Activated CD4-positive, alpha-beta T cell treated with anti-CD3 and anti-CD28 coated beads, Interleukin-2, amount 10 ng/mL, durations not matched to agents 7 days and 5 days (primary cell): ENCODE measurements at regions not wholly inside any gene's neighbourhood (a gene's known extent, or its start where the extent isn't known, plus 50 kb on each side); places are given as distances from the start of the nearest gene placed in this dataset.

Experiments used
- CTCF ChIA-PET: fragments of 350-600 bp; sonication (Branson Sonifier 250); formaldehyde crosslinking; loops from one replicate; lab custom pipeline; 2021; ENCODE audit warnings: antibody characterized with exemption; lab: Charles Lee
- POLR2A ChIA-PET: fragments of 350-600 bp; sonication (Branson Sonifier 250); formaldehyde crosslinking; loops from one replicate; lab custom pipeline; 2021; ENCODE audit warnings: antibody characterized with exemption; lab: Charles Lee
- DNase-seq: peaks from one replicate; pipeline ENCODE4 v3.0.0-alpha.2; 2020
- H3K27ac Mint-ChIP-seq: one replicate; pipeline ENCODE4 v1.8.0; 2021; ENCODE audit warnings: mild to moderate bottlenecking, moderate library complexity, mixed read lengths
- H3K27me3 Mint-ChIP-seq: one replicate; pipeline ENCODE4 v1.8.0; 2021; ENCODE audit warnings: mixed read lengths
- H3K36me3 Mint-ChIP-seq: one replicate; pipeline ENCODE4 v1.8.0; 2021; ENCODE audit warnings: low read depth, mixed read lengths
- H3K4me1 Mint-ChIP-seq: one replicate; pipeline ENCODE4 v1.8.0; 2021; ENCODE audit warnings: mixed read lengths
- H3K4me3 Mint-ChIP-seq: one replicate; pipeline ENCODE4 v1.8.0; 2021; ENCODE audit warnings: mild to moderate bottlenecking, moderate library complexity, mixed read lengths
- H3K9me3 Mint-ChIP-seq: one replicate; pipeline ENCODE4 v1.8.0; 2021; ENCODE audit warnings: mixed read lengths

DNA sequence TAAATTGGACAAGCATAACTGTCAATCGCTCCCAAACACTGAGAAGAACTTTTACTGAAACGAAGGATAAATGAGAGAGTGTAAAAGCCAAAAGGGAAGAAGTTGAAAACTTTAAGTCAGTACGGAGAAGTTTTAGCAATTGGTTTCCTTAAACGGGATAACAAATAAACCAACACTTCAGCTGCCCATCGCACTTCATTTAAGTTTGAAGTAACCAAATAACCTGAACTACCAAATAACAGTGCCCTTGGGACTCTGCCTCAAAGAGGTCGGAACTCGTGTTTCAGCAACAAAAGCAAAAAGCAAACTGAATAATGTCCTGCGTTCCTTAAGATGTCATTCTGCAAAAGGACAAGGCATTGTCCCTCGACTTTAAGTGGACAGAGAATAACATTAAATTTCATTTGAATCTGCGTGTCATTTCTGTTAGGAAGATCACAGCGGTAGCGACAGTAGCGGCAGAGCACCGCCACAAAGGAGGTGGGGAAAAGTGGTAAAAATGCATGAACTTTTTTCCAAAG lies 127.0 kb upstream of the C11orf58 start:
- Mint-ChIP-seq H3K36me3 (no peaks in the 10 kb centered on the region), H3K9me3 (no peaks in the 10 kb centered on the region), H3K27ac (no peak overlapping the region), H3K4me3 (no peak overlapping the region), H3K27me3 (peaks cover 47% of the 10 kb centered on the region), H3K4me1 (peaks cover 18% of the 10 kb centered on the region)
- POLR2A ChIA-PET, result no interaction called here
- CTCF ChIA-PET, result no interaction called here
- no peak for DNase-seq

DNA sequence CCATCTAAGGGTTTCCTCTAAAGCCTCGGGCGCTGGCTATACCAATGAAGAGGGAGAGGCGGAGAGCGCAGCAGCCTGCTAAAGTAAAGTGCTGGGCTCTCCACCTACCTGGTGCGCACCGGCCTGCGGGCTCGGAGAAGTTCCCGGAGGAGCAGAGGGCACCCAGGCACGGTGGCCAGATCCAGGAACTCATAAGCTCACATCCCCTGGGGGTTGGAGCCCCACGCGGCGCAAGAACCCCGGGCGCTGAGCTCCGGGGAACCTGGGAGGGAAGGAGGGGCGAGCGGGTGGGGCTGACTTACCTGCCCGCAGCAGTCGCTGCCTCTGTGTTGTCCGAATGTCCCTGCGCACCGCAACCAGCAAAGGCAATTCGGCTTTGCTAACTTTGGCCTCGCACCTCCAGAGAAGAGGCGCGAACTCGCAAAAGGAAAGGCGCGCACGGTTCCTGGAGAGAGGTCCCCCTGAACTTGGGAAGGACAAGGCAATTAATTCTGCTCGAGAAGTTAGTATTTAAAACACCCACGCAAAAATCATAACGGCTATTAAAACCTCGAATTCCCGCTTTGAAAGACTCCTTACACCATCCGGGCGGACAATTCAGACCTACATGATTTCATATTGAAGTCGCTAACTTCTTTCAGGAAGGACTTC lies 127.6 kb upstream of the C11orf58 start:
- ChIA-PET POLR2A (no interaction called here), CTCF (no interaction called here)
- DNase-seq, result no peak
- Mint-ChIP-seq H3K4me1 (peaks cover 24% of the 10 kb centered on the region), H3K9me3 (no peaks in the 10 kb centered on the region), H3K27ac (no peak overlapping the region), H3K27me3 (peaks cover 49% of the 10 kb centered on the region), H3K36me3 (peaks cover 4% of the 10 kb centered on the region), H3K4me3 (no peak overlapping the region)

DNA sequence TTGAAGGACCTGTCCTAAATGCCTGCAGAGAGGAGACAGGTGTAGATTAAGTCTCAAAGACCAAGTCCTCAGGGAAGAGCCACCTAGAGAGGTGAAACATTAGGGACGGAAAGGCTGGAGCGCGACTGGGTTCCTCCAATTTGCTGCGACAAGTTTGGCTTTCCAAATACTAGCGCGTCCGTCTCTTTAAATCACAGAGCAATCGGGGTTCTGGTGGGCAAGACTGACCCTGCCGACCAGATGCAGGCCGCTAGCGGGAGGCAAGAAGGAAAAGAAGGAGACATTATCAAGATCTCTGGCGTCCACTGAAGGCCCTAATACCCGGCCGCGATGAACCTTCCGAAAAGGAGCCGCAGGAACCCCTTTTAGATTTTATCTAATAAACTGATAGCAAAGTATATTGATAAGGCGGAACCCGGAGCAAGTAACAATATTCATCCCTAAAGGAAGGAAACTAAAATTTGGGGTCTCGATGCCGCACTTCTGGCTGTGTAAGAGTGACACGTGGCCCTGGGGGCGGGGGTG lies 128.2 kb upstream of the C11orf58 start:
- Mint-ChIP-seq H3K4me1 (peaks cover 26% of the 10 kb centered on the region), H3K27ac (no peak overlapping the region), H3K9me3 (no peaks in the 10 kb centered on the region), H3K4me3 (no peak overlapping the region), H3K27me3 (peaks cover 50% of the 10 kb centered on the region), H3K36me3 (peaks cover 4% of the 10 kb centered on the region)
- ChIA-PET CTCF (no interaction called here), POLR2A (no interaction called here)
- no peak for DNase-seq

DNA sequence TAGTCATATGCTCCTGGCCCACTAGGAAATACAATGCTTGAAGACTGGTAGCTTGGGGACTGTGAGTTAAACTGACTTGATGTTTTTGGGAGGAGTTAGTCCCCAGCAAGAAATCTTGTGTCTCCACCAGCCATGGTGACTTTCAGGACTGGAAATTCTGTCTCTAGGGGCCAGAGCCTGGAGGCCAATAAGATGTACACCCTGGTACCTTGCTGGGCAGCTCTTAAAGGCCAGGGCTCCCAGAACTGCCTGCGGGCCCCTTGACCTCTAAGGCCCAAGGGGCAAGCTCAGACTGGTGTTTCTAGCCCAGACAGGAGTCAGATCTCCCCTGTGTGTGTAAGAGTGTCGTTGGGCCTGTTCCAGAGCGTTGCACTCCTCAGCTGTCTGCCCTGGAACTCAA lies 128.7 kb upstream of the C11orf58 start:
- ChIA-PET POLR2A (no interaction called here), CTCF (no interaction called here)
- Mint-ChIP-seq H3K27ac (no peak overlapping the region), H3K27me3 (peaks cover 48% of the 10 kb centered on the region), H3K36me3 (peaks cover 4% of the 10 kb centered on the region), H3K4me3 (no peak overlapping the region), H3K9me3 (no peaks in the 10 kb centered on the region), H3K4me1 (peaks cover 28% of the 10 kb centered on the region)
- no peak for DNase-seq

DNA sequence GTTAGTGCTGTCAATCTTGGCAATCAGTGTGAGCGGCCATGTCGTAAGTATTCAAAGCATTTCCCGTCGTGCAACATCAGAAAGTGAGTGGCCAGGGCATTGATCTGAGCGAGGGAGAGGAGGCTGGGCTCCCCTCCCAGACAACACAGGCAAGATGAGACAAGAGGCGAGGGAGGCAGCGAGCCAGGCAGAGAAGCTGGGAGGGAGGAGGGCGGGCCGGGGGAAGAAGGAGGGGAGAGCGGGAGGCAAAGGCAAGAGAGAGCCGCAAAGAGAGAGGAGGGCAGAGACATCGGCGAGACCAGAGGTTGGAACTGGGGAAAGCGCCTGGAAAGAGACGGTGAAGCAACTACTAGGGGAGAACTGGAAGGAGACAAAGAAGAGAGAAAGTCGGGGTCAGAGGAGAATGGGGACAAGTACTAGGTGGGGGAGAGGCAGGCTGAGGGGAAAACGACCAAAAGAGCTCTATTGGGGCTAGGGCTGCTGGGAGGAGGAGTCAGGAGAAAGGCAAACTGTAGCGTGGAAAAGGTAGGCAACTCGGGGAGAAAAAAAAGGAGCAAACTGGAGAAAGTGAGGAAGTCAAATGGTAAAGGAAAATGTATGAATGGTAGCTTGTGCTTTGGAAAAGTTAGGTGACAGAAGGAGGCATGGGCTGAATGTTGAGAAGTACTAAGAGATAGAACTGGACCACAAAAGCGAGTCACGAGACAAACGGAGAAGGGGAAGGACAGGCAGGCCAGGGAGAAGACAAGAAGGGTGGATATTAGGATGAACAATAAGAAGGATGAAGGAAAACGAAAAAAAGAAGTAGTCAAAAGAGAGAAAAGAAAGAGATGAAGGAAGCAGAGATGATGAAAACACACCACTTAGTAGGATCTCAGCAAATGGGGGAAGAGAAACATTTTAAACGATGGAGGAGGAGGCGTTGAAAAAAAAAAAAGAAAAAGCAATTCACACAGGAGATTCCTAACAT lies 130.5 kb upstream of the C11orf58 start:
- no peak overlapping the region for H3K27ac Mint-ChIP-seq
- H3K9me3 Mint-ChIP-seq, result no peaks in the 10 kb centered on the region
- DNase-seq, result no peak
- CTCF ChIA-PET, result no interaction called here
- peaks cover 8% of the 10 kb centered on the region for H3K36me3 Mint-ChIP-seq
- POLR2A ChIA-PET, result no interaction called here
- H3K27me3 Mint-ChIP-seq, result peaks cover 51% of the 10 kb centered on the region
- peaks cover 21% of the 10 kb centered on the region for H3K4me1 Mint-ChIP-seq
- no peak overlapping the region for H3K4me3 Mint-ChIP-seq

DNA sequence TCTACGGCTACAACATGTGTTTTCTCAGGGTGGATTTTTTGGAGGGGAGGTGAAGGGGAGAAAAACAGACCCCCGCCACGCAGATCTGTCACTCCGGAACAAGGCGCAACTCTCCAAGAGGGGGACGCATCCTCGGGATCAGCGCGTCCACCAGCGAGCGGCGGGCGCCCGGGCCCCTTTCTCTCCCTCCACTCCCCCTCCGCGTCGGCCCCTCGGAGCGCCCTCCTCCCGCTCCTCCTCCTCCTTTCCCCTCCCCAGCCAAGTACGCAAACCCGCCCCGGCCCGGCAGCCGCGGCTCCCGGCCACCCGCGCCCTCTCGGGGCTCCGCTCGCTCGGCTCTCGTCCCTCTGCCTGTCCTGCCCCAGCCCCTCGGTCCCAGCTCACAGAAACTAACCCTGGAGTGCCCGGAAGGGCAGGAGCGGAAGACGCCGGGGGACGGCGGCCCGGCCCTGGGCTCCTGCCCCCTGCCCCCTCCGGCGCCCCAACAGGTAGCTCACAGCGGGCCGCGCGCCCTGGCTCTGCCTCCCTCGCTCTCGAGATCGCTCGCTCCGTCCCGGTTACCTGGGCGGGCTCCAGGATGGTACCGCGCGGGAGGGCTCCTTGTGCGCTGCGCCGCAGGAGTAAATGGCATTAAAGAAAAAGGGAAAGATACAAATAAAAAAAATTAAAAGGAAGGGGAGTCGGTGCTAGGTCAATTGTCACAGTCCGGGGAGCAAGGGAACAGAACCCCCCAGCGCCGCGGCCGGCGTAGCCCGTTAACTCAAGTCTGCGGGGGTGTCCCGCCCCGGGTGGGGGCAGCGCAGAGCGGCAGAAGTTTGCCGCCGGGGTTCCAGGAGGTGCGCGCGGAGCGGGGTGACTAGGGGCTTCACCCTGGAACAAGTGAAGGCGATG lies 131.4 kb upstream of the C11orf58 start:
- H3K36me3 Mint-ChIP-seq, result peaks cover 8% of the 10 kb centered on the region
- peak overlapping the region; percentile 63 for H3K4me3 Mint-ChIP-seq
- H3K27me3 Mint-ChIP-seq, result peaks cover 48% of the 10 kb centered on the region
- ChIA-PET CTCF (interaction anchor here (1.0 kb wide), 1 partner anchor 957 kb away, joined by 3 read pairs; no protein-coding TSS in a partner anchor), POLR2A (no interaction called here)
- H3K27ac Mint-ChIP-seq, result peak overlapping the region; percentile 71
- H3K9me3 Mint-ChIP-seq, result no peaks in the 10 kb centered on the region
- H3K4me1 Mint-ChIP-seq, result peaks cover 20% of the 10 kb centered on the region
- no peak for DNase-seq

DNA sequence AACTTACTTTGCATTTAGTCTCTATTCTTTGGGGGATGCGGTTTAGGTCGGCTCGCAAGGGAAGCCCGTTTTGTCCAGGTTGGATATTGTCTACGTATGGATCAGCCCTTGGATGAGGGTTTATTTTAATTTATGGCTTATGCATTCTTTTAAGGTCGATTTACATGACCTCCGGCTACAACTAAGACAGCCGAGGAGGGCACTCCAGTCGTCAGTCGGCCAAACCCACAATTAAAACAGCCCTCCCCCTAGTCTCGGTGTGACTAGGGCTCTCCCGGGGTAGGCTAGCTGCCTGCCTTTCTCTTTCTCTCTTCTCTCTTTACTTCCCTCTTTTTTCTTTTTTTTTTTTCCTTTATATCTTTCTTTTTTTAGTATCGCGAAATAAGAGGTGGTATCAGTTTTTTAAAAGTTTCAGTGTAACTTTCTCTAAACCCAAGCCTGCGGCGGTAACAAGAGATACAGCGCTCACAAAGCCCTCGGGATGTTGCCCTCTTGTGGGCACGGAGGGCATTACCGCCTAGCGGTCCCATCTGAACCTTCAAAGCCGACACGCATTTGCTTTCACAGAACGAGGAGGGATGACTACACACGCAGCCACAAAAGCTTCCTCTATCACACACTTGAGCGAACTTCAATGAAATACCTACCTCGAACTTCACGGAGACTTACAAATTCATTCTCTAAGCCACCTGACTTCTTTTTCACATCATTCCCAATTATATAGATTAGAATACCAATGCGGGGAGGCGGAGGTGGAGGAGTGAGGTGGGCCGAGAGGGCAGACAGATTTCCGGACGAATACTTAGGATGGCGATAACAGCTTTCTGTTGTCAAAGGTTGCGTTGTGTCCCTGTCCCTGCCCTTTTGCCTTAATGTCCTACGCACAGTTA lies 132.3 kb upstream of the C11orf58 start:
- H3K36me3 Mint-ChIP-seq, result peaks cover 8% of the 10 kb centered on the region
- no peaks in the 10 kb centered on the region for H3K9me3 Mint-ChIP-seq
- H3K4me1 Mint-ChIP-seq, result peaks cover 20% of the 10 kb centered on the region
- peak overlapping the region; percentile 71 for H3K27ac Mint-ChIP-seq
- DNase-seq, result peak; percentile 85
- peaks cover 47% of the 10 kb centered on the region for H3K27me3 Mint-ChIP-seq
- peak overlapping the region; percentile 63 for H3K4me3 Mint-ChIP-seq
- ChIA-PET CTCF (interaction anchor here (1.0 to 3.1 kb wide), 2 partner anchors 7 to 956 kb away, joined by 3 to 19 read pairs; no protein-coding TSS in a partner anchor), POLR2A (no interaction called here)

DNA sequence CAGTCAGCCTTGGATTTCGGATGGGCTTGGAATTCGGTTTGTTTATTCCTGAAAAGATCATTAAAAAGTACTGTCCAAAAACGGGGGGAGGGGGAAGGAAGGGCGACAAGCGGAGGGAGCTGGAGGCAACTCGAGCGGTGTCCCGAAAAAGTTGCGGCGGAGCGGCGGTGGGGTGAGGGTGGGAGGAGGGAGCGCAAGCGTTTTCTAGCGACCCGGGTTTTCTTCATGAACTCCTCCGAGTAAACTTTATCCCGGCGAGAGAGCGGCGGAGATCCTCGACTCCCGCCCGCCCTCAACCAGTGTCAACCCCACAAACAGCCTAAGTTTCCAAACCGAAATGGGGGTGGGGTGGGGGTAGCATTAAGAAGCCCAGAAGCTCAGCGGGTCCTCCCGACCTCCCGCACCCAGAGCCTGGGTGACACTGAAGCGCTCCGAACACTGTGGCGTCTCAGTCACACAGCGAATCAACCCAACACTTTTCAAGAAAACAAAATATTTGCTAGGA lies 133.0 kb upstream of the C11orf58 start:
- Mint-ChIP-seq H3K4me1 (peaks cover 20% of the 10 kb centered on the region), H3K9me3 (no peaks in the 10 kb centered on the region), H3K27ac (no peak overlapping the region), H3K27me3 (peaks cover 50% of the 10 kb centered on the region), H3K36me3 (peaks cover 8% of the 10 kb centered on the region), H3K4me3 (peak overlapping the region; percentile 26)
- no peak for DNase-seq
- ChIA-PET POLR2A (no interaction called here), CTCF (interaction anchor here (1.8 to 3.1 kb wide), 2 partner anchors 8 to 11 kb away, joined by 4 to 19 read pairs; no protein-coding TSS in a partner anchor)

DNA sequence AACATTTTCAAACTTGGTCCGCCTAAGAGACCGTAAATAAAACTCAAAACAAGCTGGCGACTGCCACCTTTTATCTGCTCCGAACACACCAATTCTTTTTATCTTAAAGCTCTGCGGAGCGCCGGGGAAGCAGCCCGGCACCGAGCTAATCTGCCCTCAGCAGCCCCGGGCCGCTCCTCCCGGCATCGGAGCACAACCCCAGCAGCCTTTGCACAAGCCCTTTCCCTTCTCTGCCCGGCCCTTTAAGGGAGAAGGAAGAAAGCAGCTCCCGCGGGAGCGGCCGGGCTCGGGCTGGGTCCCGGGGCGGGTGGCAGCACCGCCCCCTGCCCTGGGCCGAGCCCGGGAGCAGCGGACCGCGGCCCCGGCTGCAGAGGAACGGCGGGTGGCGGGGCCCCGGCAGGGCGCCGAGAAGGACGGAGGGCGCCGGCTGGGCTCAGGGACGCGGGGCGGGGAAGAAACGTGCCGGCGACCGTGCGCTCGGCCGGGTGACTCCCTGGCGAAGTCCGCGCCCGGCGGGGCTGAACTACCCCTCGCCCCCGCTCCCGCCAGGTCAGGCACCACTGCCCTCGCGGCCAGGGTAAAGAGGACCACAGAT lies 133.6 kb upstream of the C11orf58 start:
- peaks cover 8% of the 10 kb centered on the region for H3K36me3 Mint-ChIP-seq
- peaks cover 56% of the 10 kb centered on the region for H3K27me3 Mint-ChIP-seq
- DNase-seq, result no peak
- H3K9me3 Mint-ChIP-seq, result no peaks in the 10 kb centered on the region
- CTCF ChIA-PET, result interaction anchor here (1.8 to 3.1 kb wide), 2 partner anchors 9 to 11 kb away, joined by 4 to 19 read pairs; no protein-coding TSS in a partner anchor
- H3K4me1 Mint-ChIP-seq, result peaks cover 20% of the 10 kb centered on the region
- H3K4me3 Mint-ChIP-seq, result no peak overlapping the region
- POLR2A ChIA-PET, result no interaction called here
- H3K27ac Mint-ChIP-seq, result no peak overlapping the region

DNA sequence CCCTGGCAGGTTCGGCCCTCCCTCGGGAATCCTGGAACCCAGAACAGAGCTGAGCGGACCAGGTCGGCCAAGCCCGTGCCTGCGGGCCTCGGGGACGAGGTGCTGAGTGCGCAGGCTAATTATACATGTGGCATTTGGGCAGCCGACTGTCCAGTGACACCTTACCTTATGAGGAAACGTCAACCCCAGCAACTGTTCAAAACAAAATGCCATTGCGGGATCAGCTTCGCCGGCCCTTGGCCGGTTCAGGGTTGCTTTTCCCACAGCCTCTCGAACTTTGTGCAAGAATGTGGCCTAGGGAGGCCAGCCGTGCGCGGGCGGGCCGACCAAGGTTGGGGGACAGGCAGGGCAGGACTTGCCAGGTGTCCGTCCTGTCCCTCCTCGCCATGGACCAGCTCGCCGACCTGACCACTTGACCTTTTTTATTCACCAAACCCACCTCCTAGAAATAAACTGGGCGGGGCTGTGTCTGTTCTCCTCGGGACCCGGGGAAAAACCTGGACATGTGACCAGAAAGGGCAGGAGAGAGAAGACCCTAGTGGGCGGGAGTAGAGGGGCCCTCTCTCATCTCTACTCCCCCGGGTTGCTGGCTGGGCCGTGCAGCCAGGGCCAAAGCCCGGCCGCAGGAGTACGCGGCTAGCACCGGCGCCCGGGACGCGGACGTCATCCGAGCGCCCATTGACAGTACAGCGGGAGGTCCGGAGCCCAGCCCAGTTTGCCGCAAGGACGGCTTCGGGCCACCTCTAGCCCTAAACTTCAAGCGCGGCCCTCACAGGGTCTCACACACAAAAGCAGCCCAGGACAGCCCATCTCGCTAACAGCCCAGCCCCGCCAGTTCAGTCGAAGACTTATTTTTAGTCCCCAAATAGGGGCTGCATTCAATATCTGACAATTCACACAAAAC lies 134.3 kb upstream of the C11orf58 start:
- Mint-ChIP-seq H3K4me1 (peaks cover 20% of the 10 kb centered on the region), H3K27ac (no peak overlapping the region), H3K4me3 (no peak overlapping the region), H3K9me3 (no peaks in the 10 kb centered on the region), H3K27me3 (peaks cover 59% of the 10 kb centered on the region), H3K36me3 (peaks cover 8% of the 10 kb centered on the region)
- POLR2A ChIA-PET, result no interaction called here
- DNase-seq, result no peak
- CTCF ChIA-PET, result interaction anchor here (0.8 to 3.1 kb wide), 3 partner anchors 9 to 26 kb away, joined by 3 to 19 read pairs (median 4); no protein-coding TSS in a partner anchor
